OCI-LY7 (cell line): ENCODE measurements at regions not wholly inside any gene's neighbourhood (a gene's known extent, or its start where the extent isn't known, plus 50 kb on each side); places are given as distances from the start of the nearest gene placed in this dataset.

Source experiments
- BruUV-seq: library from RNA; stranded (reverse); fragments of 400-500 nt; replicated peaks from 2 replicates; lab custom pipeline; 2021; lab: Mats Ljungman, UMichigan
- CTCF ChIA-PET: fragments of 300-600 bp; sonication (Branson Sonifier 250); formaldehyde crosslinking; loops from one replicate; lab custom pipeline; 2022; ENCODE audit warnings: antibody characterized with exemption; ENCODE audit not compliant: unreplicated experiment; lab: Charles Lee
- POLR2A ChIA-PET: fragments of 300-600 bp; sonication (Branson Sonifier 250); formaldehyde crosslinking; loops from one replicate; lab custom pipeline; 2022; ENCODE audit warnings: antibody characterized with exemption; lab: Charles Lee
- DNase-seq: peaks from one replicate; pipeline ENCODE4 v3.0.0-alpha.2; 2015; ENCODE audit warnings: low spot score
- H2AFZ ChIP-seq: fragments of 200-600 bp; sonication (generic), shearing (Covaris generic); 2 replicates; pipeline ENCODE4 v1.6.1; 2014; ENCODE audit warnings: mild to moderate bottlenecking, antibody characterized with exemption, low read length, moderate library complexity
- H3K27ac ChIP-seq: fragments of 200-600 bp; sonication (generic); 2 replicates; pipeline ENCODE4 v1.5.1; 2014; ENCODE audit warnings: mixed run types, low read depth, mild to moderate bottlenecking, moderate library complexity, low read length, inconsistent platforms; ENCODE audit not compliant: poor library complexity, severe bottlenecking
- H3K36me3 ChIP-seq: fragments of 200-600 bp; sonication (generic); 2 replicates; pipeline ENCODE4 v1.6.1; 2014; ENCODE audit warnings: mild to moderate bottlenecking, antibody characterized with exemption, low read length, moderate library complexity, mixed read lengths; ENCODE audit not compliant: insufficient read depth
- H3K4me1 ChIP-seq: fragments of 200-600 bp; sonication (generic); 2 replicates; pipeline ENCODE4 v1.5.1; 2014; ENCODE audit warnings: mild to moderate bottlenecking, low read length; ENCODE audit not compliant: insufficient read depth, poor library complexity, severe bottlenecking
- H3K4me2 ChIP-seq: fragments of 200-600 bp; sonication (generic); 2 replicates; pipeline ENCODE4 v1.6.1; 2014; ENCODE audit warnings: mild to moderate bottlenecking, low read length
- H3K4me3 ChIP-seq: fragments of 200-600 bp; sonication (generic); 2 replicates; pipeline ENCODE4 v1.5.1; 2014; ENCODE audit warnings: mild to moderate bottlenecking, low read depth, low read length; ENCODE audit not compliant: poor library complexity, severe bottlenecking
- H3K79me2 ChIP-seq: fragments of 200-600 bp; sonication (generic); 2 replicates; pipeline ENCODE4 v1.6.1; 2016; ENCODE audit warnings: low read depth, mild to moderate bottlenecking, low read length, moderate library complexity, mixed read lengths; ENCODE audit not compliant: insufficient read depth
- H3K9me2 ChIP-seq: fragments of 200-600 bp; sonication (generic); 2 replicates; pipeline ENCODE4 v1.6.1; 2016; ENCODE audit warnings: mild to moderate bottlenecking, low read length, mixed read lengths; ENCODE audit not compliant: insufficient read depth
- H3K9me3 ChIP-seq: fragments of 200-600 bp; sonication (generic); 2 replicates; pipeline ENCODE4 v1.6.1; 2014; ENCODE audit warnings: mild to moderate bottlenecking, mixed run types, low read length, mixed read lengths
- H4K20me1 ChIP-seq: fragments of 200-600 bp; sonication (generic); 2 replicates; pipeline ENCODE4 v1.6.1; 2014; ENCODE audit warnings: mild to moderate bottlenecking, antibody characterized with exemption, low read length, moderate library complexity, mixed read lengths; ENCODE audit not compliant: insufficient read depth
- CTCF ChIP-seq: fragments of 200-600 bp; sonication (generic); conservative IDR thresholded peaks from 2 replicates; pipeline ENCODE4 v1.5.1; 2014; ENCODE audit warnings: mild to moderate bottlenecking, antibody characterized with exemption, low read length, moderate library complexity, mixed read lengths
- EZH2phosphoT487 ChIP-seq: fragments of 200-600 bp; sonication (generic); IDR thresholded peaks from 2 replicates; pipeline ENCODE4 v1.6.1; 2018; ENCODE audit warnings: low read depth, borderline replicate concordance, mild to moderate bottlenecking, mixed run types, antibody characterized with exemption, low read length, moderate library complexity, mixed read lengths
- intact Hi-C: fragments of 100-400 bp; cut with micrococcal nuclease; formaldehyde crosslinking; loops from one replicate; pipeline ENCODE4 v1.10.0; 2022; ENCODE audit not compliant: unreplicated experiment

GRCh38 chr4:14915018-14915417 is 87.3 kb upstream of the CPEB2 start:
- H3K9me2 ChIP-seq: no peaks in the 10 kb centered on the region
- H3K9me3 ChIP-seq: no peaks in the 10 kb centered on the region
- intact Hi-C loops: no loop called here
- H3K4me3 ChIP-seq: no peak overlapping the region
- H3K36me3 ChIP-seq: no peaks in the 10 kb centered on the region
- CTCF ChIA-PET: no interaction called here
- no peaks in the 10 kb centered on the region for H4K20me1 ChIP-seq
- no peak for DNase-seq
- no peaks in the 10 kb centered on the region for H3K79me2 ChIP-seq
- H2AFZ ChIP-seq: no peak overlapping the region
- no TSS peak for BruUV-seq
- H3K27ac ChIP-seq: no peak overlapping the region
- POLR2A ChIA-PET: interaction anchor here (0.7 kb wide), 1 partner anchor 40 kb away, joined by 3 read pairs; no protein-coding TSS in a partner anchor
- TF ChIP-seq EZH2phosphoT487 (no peak), CTCF (no peak)
- no peaks in the 10 kb centered on the region for H3K4me1 ChIP-seq
- H3K4me2 ChIP-seq: no peak overlapping the region

GRCh38 chr4:14916554-14917297 is 85.6 kb upstream of the CPEB2 start:
- Histone ChIP-seq H3K9me2 (no peaks in the 10 kb centered on the region), H2AFZ (no peak overlapping the region), H3K9me3 (no peaks in the 10 kb centered on the region), H3K79me2 (no peaks in the 10 kb centered on the region), H3K4me3 (no peak overlapping the region), H3K36me3 (no peaks in the 10 kb centered on the region), H4K20me1 (no peaks in the 10 kb centered on the region), H3K27ac (no peak overlapping the region), H3K4me2 (no peak overlapping the region), H3K4me1 (no peaks in the 10 kb centered on the region)
- CTCF ChIA-PET: no interaction called here
- intact Hi-C loops: no loop called here
- DNase-seq: no peak
- TF ChIP-seq EZH2phosphoT487 (no peak), CTCF (no peak)
- no TSS peak for BruUV-seq
- POLR2A ChIA-PET: no interaction called here

- Histone ChIP-seq H3K4me1 (no peaks in the 10 kb centered on the region), H3K9me2 (no peaks in the 10 kb centered on the region), H3K4me2 (no peak overlapping the region), H4K20me1 (no peaks in the 10 kb centered on the region), H3K36me3 (no peaks in the 10 kb centered on the region), H2AFZ (no peak overlapping the region), H3K9me3 (no peaks in the 10 kb centered on the region), H3K79me2 (no peaks in the 10 kb centered on the region), H3K27ac (no peak overlapping the region), H3K4me3 (no peak overlapping the region)
- intact Hi-C loops: no loop called here
- ChIA-PET POLR2A (no interaction called here), CTCF (no interaction called here)
- TF ChIP-seq CTCF: no peak
- TF ChIP-seq EZH2phosphoT487: no peak
- DNase-seq: no peak
- no TSS peak for BruUV-seq
Observed at GRCh38 chr4:14917298-14917633, 85.0 kb upstream of the CPEB2 start.
